Motor neuron (in vitro differentiated cells): ENCODE measurements at regions not wholly inside any gene's neighbourhood (a gene's known extent, or its start where the extent isn't known, plus 50 kb on each side); places are given as distances from the start of the nearest gene placed in this dataset.
"Not testable (repeated sequence)": the region's sequence is repeated elsewhere in the genome, so short reads cannot be mapped to it uniquely, and the experiment has no call there.

Source experiments
- ATAC-seq, 8 experiments: fragments of 200-7000 bp; cut with Tn5 transposase; replicated peaks in 6 of 8; 2 replicates each; pipeline ENCODE4 v1.8.0; 2021; ENCODE audit warnings: mild to moderate bottlenecking in 8 of 8, moderate library complexity in 8 of 8
- H3K27ac ChIP-seq, 2 donors: fragments of 250-450 bp; sonication (Bioruptor Pico); 2 replicates each; pipeline ENCODE4 v1.9.0; 2021; ENCODE audit warnings: antibody characterized with exemption in 2 of 2, mild to moderate bottlenecking in 2 of 2, moderate library complexity in 1 of 2
- H3K4me1 ChIP-seq, 2 donors: fragments of 250-450 bp; sonication (Bioruptor Pico); replicated peaks in 1 of 2; 2 replicates each; pipeline ENCODE4 v1.6.1; 2021; ENCODE audit warnings: antibody characterized with exemption in 2 of 2, mild to moderate bottlenecking in 2 of 2, moderate library complexity in 1 of 2
- H3K4me3 ChIP-seq, 5 donors: fragments of 250-450 bp; sonication (Bioruptor Pico); 2 replicates each; pipeline ENCODE4 v1.9.0; 2021; ENCODE audit warnings: antibody characterized with exemption in 5 of 5, mild to moderate bottlenecking in 5 of 5, moderate library complexity in 4 of 5
- WGBS, 10 experiments: fragments of 450-650 bp; shearing (Covaris generic); methylation state at CpG; one replicate each; pipeline ENCODE4 v1.0.0; 2022; 5-methylcytosine and 5-hydroxymethylcytosine counted together
- in situ Hi-C, 9 experiments: fragments of 400-800 bp; cut with MboI; loops; one replicate each; pipeline ENCODE4 v1.15.0; 2021; ENCODE audit warnings: low sequenced_read_pairs in 9 of 9, low pct_unique_long_range_greater_than_20kb in 2 of 9; ENCODE audit not compliant: unreplicated experiment in 9 of 9

GRCh38 chr6:69578361-69578890, 218.4 kb downstream of the LMBRD1 start:
- H3K27ac ChIP-seq: no peak overlapping the region
- no peak for ATAC-seq
- no peak overlapping the region for H3K4me3 ChIP-seq
- WGBS, 10 experiments: 9 to 89% (median 56%) methylated on average over 2 to 3 of the region's 3 CpGs
- H3K4me1 ChIP-seq: no peaks in the 10 kb centered on the region
- in situ Hi-C loops: no loop called here

GRCh38 chr6:69571234-69571633, 225.6 kb downstream of the LMBRD1 start:
- no peaks in the 10 kb centered on the region for H3K4me1 ChIP-seq
- 0 to 75% (median 23%) methylated on average over 1 of the region's 1 CpG; no CpG with 5 or more reads in 4 of the 10 experiments for WGBS, 10 experiments
- no peak overlapping the region for H3K4me3 ChIP-seq
- in situ Hi-C loops: no loop called here
- H3K27ac ChIP-seq: no peak overlapping the region
- no peak for ATAC-seq

- Histone ChIP-seq H3K4me3 (no peak overlapping the region), H3K4me1 (no peaks in the 10 kb centered on the region), H3K27ac (no peak overlapping the region)
- in situ Hi-C loops: no loop called here
- no peak for ATAC-seq
- WGBS, 10 experiments: 0 to 100% (median 63%) methylated on average over 1 of the region's 1 CpG; no CpG with 5 or more reads in 2 of the 10 experiments
These were observed 226.7 kb downstream of the LMBRD1 start for GRCh38 chr6:69570106-69570505.

- H3K4me1 ChIP-seq, H3K27ac ChIP-seq, in situ Hi-C loops, H3K4me3 ChIP-seq, ATAC-seq: not testable (repeated sequence)
- 15 to 100% (median 73%) methylated on average over 1 to 4 of the region's 6 CpGs; no CpG with 5 or more reads in 5 of the 10 experiments for WGBS, 10 experiments
These were observed 236.2 kb downstream of the LMBRD1 start for GRCh38 chr6:69560597-69560996.

- Histone ChIP-seq H3K4me3 (no peak overlapping the region), H3K27ac (no peak overlapping the region), H3K4me1 (no peaks in the 10 kb centered on the region)
- in situ Hi-C loops: no loop called here
- peak in 1 of 8 experiments; percentile 54 for ATAC-seq
- WGBS, 10 experiments: 6 to 95% (median 64%) methylated on average over 1 to 2 of the region's 2 CpGs; no CpG with 5 or more reads in 2 of the 10 experiments
These were observed 241.6 kb downstream of the LMBRD1 start for GRCh38 chr6:69555088-69555638.

GRCh38 chr6:69542494-69542893, 254.3 kb downstream of the LMBRD1 start:
- in situ Hi-C loops: no loop called here
- no peak for ATAC-seq
- 0 to 78% (median 0%) methylated on average over 1 of the region's 1 CpG; no CpG with 5 or more reads in 4 of the 10 experiments for WGBS, 10 experiments
- no peak overlapping the region for H3K4me3 ChIP-seq
- no peaks in the 10 kb centered on the region for H3K4me1 ChIP-seq
- no peak overlapping the region for H3K27ac ChIP-seq

GRCh38 chr6:69527921-69528476, 268.8 kb downstream of the LMBRD1 start:
- no peak overlapping the region for H3K4me3 ChIP-seq
- peak in 5 of 8 experiments; percentile 93 to 98 (median 97) for ATAC-seq

GRCh38 chr6:69515480-69515879, 281.3 kb downstream of the LMBRD1 start:
- H3K4me3 ChIP-seq, H3K4me1 ChIP-seq, ATAC-seq, in situ Hi-C loops, H3K27ac ChIP-seq: not testable (repeated sequence)
- no CpG with 5 or more reads among the region's 9 CpGs for WGBS, 10 experiments

More at GRCh38 chr6:69527921-69528476, 268.8 kb downstream of the LMBRD1 start:
- H3K4me1 ChIP-seq: peaks cover 0 to 10% of the 10 kb centered on the region in 2 donors
- in situ Hi-C loops: no loop called here
- no peak overlapping the region for H3K27ac ChIP-seq
- WGBS, 10 experiments: 0 to 55% (median 4%) methylated on average over 1 to 2 of the region's 2 CpGs; no CpG with 5 or more reads in 1 of the 10 experiments

GRCh38 chr6:69494595-69494994, 302.2 kb downstream of the LMBRD1 start:
- Histone ChIP-seq H3K27ac (no peak overlapping the region), H3K4me3 (no peak overlapping the region), H3K4me1 (no peaks in the 10 kb centered on the region)
- WGBS, 10 experiments: 31 to 100% (median 98%) methylated on average over 2 of the region's 2 CpGs; no CpG with 5 or more reads in 1 of the 10 experiments
- ATAC-seq: no peak
- in situ Hi-C loops: no loop called here

GRCh38 chr6:69489970-69490369, 306.8 kb downstream of the LMBRD1 start:
- Histone ChIP-seq H3K4me1 (no peaks in the 10 kb centered on the region), H3K4me3 (no peak overlapping the region), H3K27ac (no peak overlapping the region)
- no peak for ATAC-seq
- in situ Hi-C loops: no loop called here

- in situ Hi-C loops: no loop called here
- Histone ChIP-seq H3K27ac (no peak overlapping the region), H3K4me3 (no peak overlapping the region), H3K4me1 (no peaks in the 10 kb centered on the region)
- no peak for ATAC-seq
These were observed 309.1 kb downstream of the LMBRD1 start for GRCh38 chr6:69487688-69488087.

GRCh38 chr6:69466979-69467570, 329.7 kb downstream of the LMBRD1 start:
- WGBS, 10 experiments: 65% methylated on average over 4 of the region's 26 CpGs; no CpG with 5 or more reads in 9 of the 10 experiments
- Histone ChIP-seq H3K4me3 (no peak overlapping the region), H3K27ac (no peak overlapping the region), H3K4me1 (no peaks in the 10 kb centered on the region)
- in situ Hi-C loops: no loop called here
- no peak for ATAC-seq

- no peak overlapping the region for H3K4me3 ChIP-seq
- ATAC-seq: no peak
- in situ Hi-C loops: no loop called here
- no peak overlapping the region for H3K27ac ChIP-seq
- no peaks in the 10 kb centered on the region for H3K4me1 ChIP-seq
These were observed 330.9 kb downstream of the LMBRD1 start for GRCh38 chr6:69465866-69466265.

GRCh38 chr6:69456086-69456485, 340.7 kb downstream of the LMBRD1 start:
- Histone ChIP-seq H3K4me1 (no peaks in the 10 kb centered on the region), H3K4me3 (no peak overlapping the region), H3K27ac (no peak overlapping the region)
- in situ Hi-C loops: no loop called here
- peak in 4 of 8 experiments; percentile 33 to 100 (median 78) for ATAC-seq
- 24 to 100% (median 68%) methylated on average over 2 to 3 of the region's 3 CpGs; no CpG with 5 or more reads in 4 of the 10 experiments for WGBS, 10 experiments
